Myocyte (in vitro differentiated cells): ENCODE measurements at regions not wholly inside any gene's neighbourhood (a gene's known extent, or its start where the extent isn't known, plus 50 kb on each side); places are given as distances from the start of the nearest gene placed in this dataset.

Experiments
- DNase-seq: peaks from one replicate; pipeline ENCODE4 v3.0.0-alpha.2; 2012; ENCODE audit warnings: low read depth

- DNase-seq = peak; percentile 63
Measured at GRCh38 chr13:80040196-80040980, 300.5 kb downstream of the SPRY2 start.

DNA sequence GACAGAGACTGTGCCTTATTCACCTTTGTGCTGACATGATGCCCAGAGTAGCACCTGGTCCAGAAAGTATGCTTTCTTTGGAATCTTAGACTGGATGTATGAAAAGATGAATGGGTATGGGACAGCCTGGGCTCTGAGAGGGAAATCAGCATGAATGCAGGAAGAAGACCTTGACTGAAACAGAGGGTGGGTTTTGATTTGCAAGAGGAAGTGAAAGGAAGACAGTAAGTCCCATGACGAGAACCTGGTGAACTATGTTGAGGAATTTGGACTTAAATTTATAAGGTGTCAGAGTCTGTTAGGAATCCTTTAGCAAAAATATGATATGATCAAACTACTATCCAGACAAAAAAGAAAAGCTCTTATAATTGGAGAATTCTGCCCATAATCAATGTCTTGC is 301.9 kb downstream of the SPRY2 start:
- DNase-seq = no peak

DNA sequence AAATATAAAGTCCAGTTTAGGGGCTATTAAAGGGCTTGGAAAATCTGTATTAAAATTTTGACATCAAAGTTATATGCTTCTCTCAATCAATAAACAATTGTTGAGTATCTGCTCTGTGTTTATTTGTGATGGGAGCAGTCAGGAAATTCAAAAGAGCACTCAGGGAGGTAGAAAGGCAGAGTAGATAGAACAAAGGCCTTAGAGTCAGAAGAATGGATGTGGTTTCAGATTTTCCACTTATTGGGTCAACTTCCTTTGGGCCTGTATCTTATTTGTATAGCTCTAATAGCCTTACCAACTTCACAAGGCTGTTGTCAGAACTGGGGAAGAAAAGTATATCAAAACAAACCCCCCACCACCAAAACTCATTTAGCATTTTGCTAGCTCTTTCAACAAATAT is 302.6 kb downstream of the SPRY2 start:
- DNase-seq = no peak

GRCh38 chr13:80037505-80037888 is 303.4 kb downstream of the SPRY2 start:
- peak; percentile 58 for DNase-seq

DNA sequence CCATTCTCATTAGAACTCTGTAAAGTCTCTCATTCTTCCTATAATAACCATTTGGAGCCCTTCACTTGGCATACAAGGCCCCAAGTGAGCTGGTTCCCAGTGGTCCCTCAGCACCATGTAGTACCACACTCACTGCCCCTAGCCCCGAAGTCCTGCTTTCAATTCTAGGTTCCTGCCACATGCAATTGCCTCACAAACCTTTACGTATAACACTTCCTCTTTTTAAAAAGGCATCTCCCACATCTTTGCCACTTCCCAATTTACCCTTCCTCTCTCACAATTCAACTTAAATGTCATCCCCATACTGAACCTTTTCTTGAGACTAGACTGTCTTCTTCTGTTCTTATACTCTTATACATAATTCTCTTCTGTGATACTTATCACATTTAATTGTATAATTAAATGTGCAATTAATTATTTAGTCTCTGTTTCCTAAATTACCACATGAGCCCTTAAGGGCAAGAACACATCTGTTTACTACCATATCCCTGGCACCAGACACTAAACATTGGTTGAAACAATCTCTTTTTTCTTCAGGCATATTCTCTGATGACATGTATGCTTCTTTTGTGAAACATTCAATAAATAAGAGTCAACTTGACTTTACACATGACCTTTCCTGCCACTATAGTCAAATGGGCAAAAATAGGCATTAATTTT is 304.0 kb downstream of the SPRY2 start:
- no peak for DNase-seq

DNA sequence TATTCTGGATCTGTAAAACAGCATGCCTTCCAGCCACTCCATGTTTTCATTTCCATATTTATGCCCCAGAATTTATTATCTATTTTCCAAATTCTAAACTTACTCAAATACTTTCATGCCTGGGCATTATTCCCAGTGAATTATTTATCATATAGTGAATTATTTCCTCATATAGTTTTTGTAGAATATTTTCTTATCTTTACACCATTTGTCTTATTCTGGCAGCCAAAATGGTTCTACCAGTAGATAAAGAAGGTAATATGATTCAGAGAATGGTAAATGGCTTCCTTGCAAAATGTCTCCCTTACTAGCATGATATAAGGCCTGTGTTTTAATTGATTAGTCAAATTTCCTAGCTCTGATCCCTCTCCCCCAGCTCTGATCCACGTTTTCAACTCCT is 305.8 kb downstream of the SPRY2 start:
- DNase-seq = no peak

- no peak for DNase-seq
Measured at GRCh38 chr13:80033951-80034350, 307.0 kb downstream of the SPRY2 start.

GRCh38 chr13:80033286-80033685 is 307.6 kb downstream of the SPRY2 start:
- peak; percentile 64 for DNase-seq

DNA sequence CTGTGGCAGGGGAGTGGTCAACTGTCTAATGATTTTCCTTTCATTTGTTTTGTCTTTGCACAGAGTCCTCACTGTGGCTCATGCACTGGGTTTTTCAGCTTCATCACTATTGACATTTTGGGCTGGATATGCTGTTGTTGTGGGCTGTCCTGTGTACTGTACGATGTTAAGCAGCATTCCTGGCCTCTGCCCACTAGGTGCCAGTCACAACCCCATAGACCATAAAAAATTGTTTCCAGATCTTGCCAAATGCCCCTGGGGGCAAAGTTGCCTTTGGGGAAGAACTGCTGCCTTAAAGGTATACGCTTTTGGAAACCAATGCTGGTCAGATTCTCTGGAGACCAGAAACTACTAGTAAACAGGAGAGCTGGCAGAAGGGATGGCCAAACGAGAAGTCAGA is 310.4 kb downstream of the SPRY2 start:
- DNase-seq = peak; percentile 63

DNA sequence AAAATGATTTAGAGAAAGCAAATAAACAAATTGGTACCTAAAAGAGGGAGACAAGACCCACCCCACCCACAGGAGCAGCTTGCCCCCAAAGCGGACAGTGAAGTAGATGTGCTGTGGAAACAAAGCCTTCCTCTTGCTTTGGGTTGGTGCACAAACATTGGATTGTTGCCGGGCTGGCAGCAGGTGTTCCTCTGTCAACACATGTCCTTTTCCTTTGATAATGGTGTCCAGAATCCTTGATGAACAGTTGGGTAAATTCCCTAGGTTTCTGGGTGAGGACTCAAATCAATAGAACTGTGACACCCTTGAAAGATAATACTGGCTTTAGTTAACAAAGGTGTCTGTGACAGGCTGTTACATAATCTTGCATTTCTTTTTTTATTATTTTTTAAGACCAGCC is 311.8 kb downstream of the SPRY2 start:
- DNase-seq = no peak

DNA sequence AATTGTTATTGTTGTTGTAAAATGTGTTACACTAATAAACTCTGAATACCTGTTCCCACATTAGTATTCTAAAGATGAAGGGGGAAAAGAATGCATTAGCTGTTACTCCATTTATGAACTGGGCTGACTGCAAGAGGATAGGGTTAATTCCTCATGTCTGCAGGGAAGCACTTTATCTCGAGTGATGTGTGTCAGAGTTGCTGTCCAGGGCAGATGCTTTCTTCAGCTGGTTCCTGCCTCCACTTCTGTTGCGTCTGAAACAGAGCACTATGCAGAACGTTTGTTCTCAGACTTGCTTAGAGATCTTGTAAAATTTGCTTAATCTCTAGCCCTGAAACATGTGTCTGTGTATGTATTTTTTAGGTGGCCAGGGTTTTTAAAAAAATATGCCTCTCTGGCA is 318.8 kb downstream of the SPRY2 start:
- no peak for DNase-seq

DNA sequence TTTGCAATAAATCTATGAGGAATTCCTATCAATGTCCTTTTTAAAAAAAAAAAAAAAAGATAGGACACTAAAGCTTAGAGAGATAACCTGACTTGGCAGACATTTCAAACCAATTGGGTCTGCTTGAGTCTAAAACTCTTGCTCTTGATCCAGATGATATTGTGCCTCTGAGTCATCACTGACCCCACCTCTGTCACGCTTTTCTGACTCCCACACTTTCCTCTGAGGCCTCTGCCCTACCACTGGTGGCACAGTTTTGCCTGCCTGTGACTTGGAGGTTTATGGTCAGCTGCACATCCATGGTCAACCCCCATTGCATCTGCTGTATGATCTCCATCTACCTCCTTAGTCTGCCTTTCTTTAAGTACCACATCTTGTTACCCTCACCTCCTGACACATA is 328.7 kb downstream of the SPRY2 start:
- DNase-seq = peak; percentile 31

- no peak for DNase-seq
Measured at GRCh38 chr13:80011448-80012212, 329.3 kb downstream of the SPRY2 start.

DNA sequence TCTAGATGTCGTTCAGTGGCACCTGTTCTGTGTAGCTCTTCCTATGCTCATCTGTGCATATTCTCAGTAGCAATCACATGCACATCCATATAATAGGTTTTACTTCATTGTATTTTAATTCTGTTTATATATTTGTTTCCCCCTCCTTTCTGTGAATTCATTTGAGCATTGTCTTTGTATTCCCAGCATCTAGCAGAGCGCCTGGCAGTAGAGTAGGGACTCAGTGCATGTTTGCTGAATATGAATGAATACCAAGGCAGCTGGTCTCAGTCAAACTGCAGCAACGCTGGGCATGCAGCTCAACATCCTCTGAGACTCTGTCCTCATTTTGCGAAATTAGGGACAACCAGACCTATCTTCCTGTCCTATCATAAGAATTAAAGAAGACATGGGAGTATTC is 330.1 kb downstream of the SPRY2 start:
- DNase-seq = no peak

GRCh38 chr13:80010286-80010831 is 330.6 kb downstream of the SPRY2 start:
- no peak for DNase-seq

- DNase-seq = no peak
Measured at GRCh38 chr13:80009760-80010159, 331.2 kb downstream of the SPRY2 start.

DNA sequence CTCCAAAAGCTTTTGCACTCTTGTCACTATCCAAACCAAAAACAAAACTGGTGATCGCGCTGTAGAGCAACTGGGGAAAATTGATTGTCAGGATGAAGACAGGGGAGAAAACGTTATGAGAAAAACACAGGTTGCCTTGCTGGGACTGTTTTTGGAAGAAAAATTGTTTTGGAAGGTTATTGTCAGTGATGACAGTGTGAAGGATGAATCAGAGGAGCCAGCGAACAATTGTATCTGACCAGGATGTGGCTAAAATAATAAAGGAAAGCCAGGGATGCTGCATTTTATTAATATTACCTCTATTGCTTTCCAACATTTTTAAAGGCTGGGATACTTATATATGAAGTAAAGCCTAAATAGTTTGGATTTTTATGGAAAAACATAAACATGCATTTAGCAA is 334.0 kb downstream of the SPRY2 start:
- DNase-seq = no peak

DNA sequence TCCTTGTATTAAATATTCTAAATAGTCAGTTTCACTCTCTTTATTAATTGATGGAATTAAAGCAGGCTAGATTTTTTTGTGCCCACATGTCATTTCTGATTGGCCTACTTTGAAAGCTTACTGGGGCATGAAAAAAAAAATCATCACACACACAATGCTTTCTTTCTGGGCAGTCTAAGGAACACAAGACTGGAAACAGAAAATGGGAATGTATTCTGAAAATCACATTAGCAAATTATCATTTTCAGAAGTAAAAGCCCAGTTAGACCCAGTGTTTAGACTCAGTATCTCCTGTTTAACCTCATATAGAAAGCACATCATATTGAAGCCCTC is 339.4 kb downstream of the SPRY2 start:
- no peak for DNase-seq

GRCh38 chr13:80000684-80001509 is 340.0 kb downstream of the SPRY2 start:
- no peak for DNase-seq

DNA sequence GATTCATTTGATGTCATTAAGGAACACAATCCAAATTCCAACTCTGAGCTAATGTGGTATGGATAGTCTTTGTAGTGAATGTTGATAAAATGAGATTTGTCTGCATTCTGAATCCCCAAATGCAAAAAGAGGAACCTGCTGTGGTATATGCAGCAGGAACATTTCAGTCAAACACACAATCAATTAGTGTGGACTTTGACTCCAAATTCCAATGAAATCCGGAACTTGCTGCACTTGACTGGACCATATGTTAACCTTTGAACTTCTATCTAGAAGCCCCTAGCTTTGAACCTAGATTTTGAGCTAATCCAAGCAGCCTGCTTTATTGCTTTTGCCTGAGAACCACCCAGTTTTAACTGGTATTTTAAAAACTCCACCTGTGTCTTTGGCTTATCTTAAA is 341.3 kb downstream of the SPRY2 start:
- DNase-seq = no peak

- no peak for DNase-seq
Measured at GRCh38 chr13:79998381-79998880, 342.5 kb downstream of the SPRY2 start.
